ENCODE measurements at regions not wholly inside any gene's neighbourhood (a gene's known extent, or its start where the extent isn't known, plus 50 kb on each side); places are given as distances from the start of the nearest gene placed in this dataset.

DNA sequence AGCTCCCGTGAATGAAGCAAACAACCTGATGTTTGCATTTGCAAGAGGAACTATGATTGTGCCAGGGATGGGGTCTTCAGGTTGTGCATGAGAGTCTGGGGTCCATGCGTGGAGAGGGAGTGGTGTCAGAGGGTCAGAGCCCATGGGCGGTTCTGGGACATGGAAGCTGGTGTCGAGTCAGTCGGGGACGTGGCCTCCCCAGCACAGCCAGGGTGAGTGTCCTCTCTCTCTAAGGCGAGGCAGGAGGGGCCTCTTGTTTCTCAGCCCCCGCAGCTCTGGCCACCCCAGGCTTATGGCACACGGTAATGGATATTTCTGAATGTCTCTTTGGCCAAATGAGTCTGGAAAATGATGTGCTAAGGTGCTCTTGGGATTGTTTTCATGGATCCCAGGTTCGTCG lies 118.6 kb downstream of the RTP5 start:
- no peak overlapping the region for H3K27ac Mint-ChIP-seq
- H3K4me3 Mint-ChIP-seq, result no peak overlapping the region
- intact Hi-C loops (cut with micrococcal nuclease), result no loop called here
- peaks cover 12% of the 10 kb centered on the region for H3K4me1 Mint-ChIP-seq (ENCODE audit: low read depth)
- no peaks in the 10 kb centered on the region for H3K36me3 Mint-ChIP-seq (ENCODE audit: low read depth)
- H3K9me3 Mint-ChIP-seq, result peaks cover 33% of the 10 kb centered on the region
- H3K27me3 Mint-ChIP-seq, result peaks cover 8% of the 10 kb centered on the region

DNA sequence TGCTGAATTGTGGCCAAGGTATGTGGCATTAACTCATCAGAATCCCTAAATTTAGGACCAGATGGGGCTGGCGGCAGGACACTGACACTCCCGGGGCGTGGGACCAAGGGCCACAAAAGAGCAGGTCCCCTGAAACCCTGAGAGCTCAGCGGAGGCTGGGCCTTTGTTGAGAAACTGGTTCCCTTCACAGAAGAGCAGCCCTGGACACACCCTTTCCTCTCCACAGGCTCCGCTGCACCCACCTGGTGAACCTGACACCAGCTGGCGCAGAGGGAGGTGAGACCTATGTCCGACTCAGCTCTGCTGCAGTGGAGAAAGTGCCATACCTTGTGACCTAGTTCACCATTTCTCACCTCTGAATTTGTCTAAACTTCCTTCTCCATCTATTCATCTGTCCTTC lies 119.5 kb downstream of the RTP5 start:
- Mint-ChIP-seq H3K27me3 (peaks cover 5% of the 10 kb centered on the region), H3K4me3 (no peak overlapping the region), H3K4me1 (ENCODE audit: low read depth) (peaks cover 12% of the 10 kb centered on the region), H3K9me3 (peaks cover 33% of the 10 kb centered on the region), H3K27ac (no peak overlapping the region), H3K36me3 (ENCODE audit: low read depth) (no peaks in the 10 kb centered on the region)
- intact Hi-C loops (cut with micrococcal nuclease), result no loop called here

DNA sequence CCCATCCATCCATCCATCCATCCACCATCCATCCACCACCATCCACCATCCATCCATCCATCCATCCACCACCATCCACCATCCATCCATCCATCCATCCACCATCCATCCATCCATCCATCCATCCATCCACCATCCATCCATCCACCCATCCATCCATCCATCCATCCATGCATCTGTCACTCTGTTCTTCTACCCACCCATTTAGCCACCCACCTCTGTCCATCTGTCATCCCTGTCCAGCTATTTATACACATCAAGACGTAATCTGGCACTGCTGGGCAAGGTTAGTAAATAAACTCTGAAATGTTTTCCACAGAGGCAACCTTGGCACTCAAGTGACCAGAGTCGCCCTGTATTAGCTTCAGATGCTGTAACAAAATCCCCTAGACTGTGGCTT lies 120.9 kb downstream of the RTP5 start:
- Mint-ChIP-seq H3K36me3 (ENCODE audit: low read depth) (no peaks in the 10 kb centered on the region), H3K27ac (no peak overlapping the region), H3K4me1 (ENCODE audit: low read depth) (peaks cover 5% of the 10 kb centered on the region), H3K4me3 (no peak overlapping the region), H3K27me3 (peaks cover 4% of the 10 kb centered on the region), H3K9me3 (peaks cover 30% of the 10 kb centered on the region)
- intact Hi-C loops (cut with micrococcal nuclease), result no loop called here

DNA sequence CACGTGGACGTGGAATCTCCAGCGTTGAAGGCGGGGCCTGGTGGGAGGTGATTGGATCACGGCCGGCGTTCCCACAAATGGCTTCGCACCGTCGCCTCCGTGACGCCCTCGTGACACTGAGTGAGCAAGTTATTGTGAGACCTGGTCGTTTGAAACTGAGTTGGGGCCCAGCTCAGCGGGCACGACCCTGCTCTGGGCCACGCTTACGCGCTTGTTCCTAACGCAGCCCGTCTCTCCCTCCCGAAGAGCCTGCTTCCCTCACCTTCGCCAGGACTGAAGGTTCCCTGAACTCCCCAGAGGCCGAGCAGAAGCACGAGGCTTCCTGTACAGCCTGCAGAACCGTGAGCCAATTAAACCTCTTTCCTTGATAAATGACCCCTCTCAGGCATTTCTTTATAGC lies 121.8 kb downstream of the RTP5 start:
- H3K27me3 Mint-ChIP-seq, result no peaks in the 10 kb centered on the region
- H3K9me3 Mint-ChIP-seq, result peaks cover 25% of the 10 kb centered on the region
- H3K4me3 Mint-ChIP-seq, result no peak overlapping the region
- intact Hi-C loops (cut with micrococcal nuclease), result no loop called here
- no peaks in the 10 kb centered on the region for H3K36me3 Mint-ChIP-seq (ENCODE audit: low read depth)
- no peak overlapping the region for H3K27ac Mint-ChIP-seq
- H3K4me1 Mint-ChIP-seq (ENCODE audit: low read depth), result no peaks in the 10 kb centered on the region

DNA sequence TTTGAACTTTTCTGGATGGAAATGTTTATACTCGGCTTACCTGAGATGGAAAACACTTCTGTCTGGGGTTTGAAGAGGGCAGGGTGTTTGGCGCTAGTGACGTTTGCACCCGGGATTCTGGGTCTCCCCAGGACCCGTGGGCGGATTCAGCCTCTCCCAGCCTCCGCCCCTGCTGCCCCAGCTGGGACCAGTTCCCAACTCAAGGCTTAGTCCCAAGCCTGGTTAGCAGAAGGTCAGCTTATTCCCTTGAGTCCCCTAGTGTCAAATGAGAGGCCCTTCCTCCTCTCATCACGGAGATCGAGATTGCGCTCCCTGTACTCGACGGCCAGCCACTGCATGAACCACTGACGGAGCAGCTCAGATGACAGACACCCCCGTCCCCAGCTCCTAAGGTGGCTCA lies 123.2 kb downstream of the RTP5 start:
- Mint-ChIP-seq H3K27ac (no peak overlapping the region), H3K27me3 (peaks cover 1% of the 10 kb centered on the region), H3K4me3 (no peak overlapping the region), H3K9me3 (peaks cover 15% of the 10 kb centered on the region), H3K4me1 (ENCODE audit: low read depth) (no peaks in the 10 kb centered on the region), H3K36me3 (ENCODE audit: low read depth) (no peaks in the 10 kb centered on the region)
- intact Hi-C loops (cut with micrococcal nuclease), result no loop called here

DNA sequence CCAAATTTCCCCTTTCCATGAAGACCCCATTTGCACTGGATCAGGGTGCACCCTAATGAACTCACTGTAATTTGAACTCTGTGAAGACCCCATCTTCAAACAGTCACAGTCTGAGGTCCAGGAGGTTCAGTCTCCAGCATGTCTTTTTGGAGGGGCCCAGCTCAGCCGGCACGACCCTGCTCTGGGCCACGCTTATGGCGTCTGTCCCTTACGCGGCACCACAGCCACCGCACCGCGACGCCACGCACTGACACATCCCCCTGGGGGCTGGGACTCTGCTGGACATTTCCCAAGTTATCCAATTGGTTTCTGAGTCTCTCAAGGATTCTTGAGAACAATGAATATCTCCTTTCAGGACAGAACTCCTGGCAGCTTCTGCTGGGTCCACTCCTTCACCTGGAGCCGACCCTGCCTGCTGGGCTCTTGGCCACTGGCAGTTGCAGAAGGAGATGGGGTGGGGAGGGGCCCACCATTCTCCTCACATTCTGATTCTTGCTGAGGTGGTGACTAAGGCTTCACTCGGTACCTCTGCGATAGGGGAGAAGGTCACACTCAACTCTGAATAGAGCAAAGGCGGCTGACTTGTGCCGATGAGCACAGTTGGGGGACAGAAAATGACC lies 124.0 kb downstream of the RTP5 start:
- Mint-ChIP-seq H3K9me3 (peaks cover 9% of the 10 kb centered on the region), H3K27me3 (peaks cover 6% of the 10 kb centered on the region), H3K4me1 (ENCODE audit: low read depth) (no peaks in the 10 kb centered on the region), H3K27ac (no peak overlapping the region), H3K4me3 (no peak overlapping the region), H3K36me3 (ENCODE audit: low read depth) (no peaks in the 10 kb centered on the region)
- intact Hi-C loops (cut with micrococcal nuclease), result no loop called here

DNA sequence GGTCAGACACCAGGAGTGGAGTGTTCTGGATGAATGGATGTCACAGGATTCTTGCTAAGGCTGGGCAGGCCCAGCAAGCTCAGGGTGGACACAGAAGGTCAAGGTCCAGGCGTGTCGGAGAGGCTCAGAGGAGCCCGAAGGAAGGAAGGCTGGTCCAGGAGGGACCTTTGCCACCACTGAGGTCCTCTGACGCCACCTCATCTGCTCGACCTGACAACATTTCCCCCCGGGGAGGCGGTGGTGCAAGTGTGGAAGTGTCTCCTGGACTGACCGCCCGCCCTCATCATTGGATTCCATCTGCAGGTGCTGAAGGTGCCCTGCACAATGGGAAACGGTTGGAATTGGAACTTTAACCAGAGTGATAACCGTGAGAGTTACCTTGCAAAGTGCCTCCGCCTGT lies 124.6 kb downstream of the RTP5 start:
- Mint-ChIP-seq H3K36me3 (ENCODE audit: low read depth) (no peaks in the 10 kb centered on the region), H3K4me3 (no peak overlapping the region), H3K4me1 (ENCODE audit: low read depth) (no peaks in the 10 kb centered on the region), H3K27ac (no peak overlapping the region), H3K27me3 (peaks cover 6% of the 10 kb centered on the region), H3K9me3 (peaks cover 9% of the 10 kb centered on the region)
- intact Hi-C loops (cut with micrococcal nuclease), result no loop called here

DNA sequence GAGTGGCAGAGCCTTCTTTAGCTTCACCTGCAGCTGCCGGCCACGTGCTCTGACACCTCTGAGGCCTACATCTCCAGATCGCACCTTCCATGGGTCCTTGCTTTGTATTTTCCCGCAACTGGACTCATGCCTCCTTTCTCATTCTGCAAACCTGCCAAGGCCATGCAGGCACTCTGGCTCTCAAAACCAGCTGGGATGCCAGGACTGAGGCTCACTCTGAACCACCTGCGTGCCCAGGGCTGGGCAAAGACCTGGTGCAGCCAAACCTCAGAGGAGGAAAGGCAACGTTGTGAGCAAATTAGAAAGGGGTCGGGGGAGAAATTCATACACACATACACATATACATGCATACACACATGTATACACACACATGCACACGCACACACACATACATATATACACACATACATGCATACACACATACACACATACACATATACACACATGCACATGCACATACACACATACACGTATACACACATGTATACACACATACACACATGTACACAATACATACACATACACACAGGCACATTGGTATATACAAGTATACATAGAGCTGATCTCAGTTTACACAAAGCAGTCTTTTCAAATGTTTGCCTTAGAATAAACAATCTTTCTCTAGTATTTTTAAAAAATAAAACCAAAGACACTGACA lies 125.2 kb downstream of the RTP5 start:
- H3K27me3 Mint-ChIP-seq, result peaks cover 6% of the 10 kb centered on the region
- H3K36me3 Mint-ChIP-seq (ENCODE audit: low read depth), result no peaks in the 10 kb centered on the region
- no peak overlapping the region for H3K4me3 Mint-ChIP-seq
- intact Hi-C loops (cut with micrococcal nuclease), result no loop called here
- H3K9me3 Mint-ChIP-seq, result peaks cover 3% of the 10 kb centered on the region
- H3K4me1 Mint-ChIP-seq (ENCODE audit: low read depth), result no peaks in the 10 kb centered on the region
- no peak overlapping the region for H3K27ac Mint-ChIP-seq

DNA sequence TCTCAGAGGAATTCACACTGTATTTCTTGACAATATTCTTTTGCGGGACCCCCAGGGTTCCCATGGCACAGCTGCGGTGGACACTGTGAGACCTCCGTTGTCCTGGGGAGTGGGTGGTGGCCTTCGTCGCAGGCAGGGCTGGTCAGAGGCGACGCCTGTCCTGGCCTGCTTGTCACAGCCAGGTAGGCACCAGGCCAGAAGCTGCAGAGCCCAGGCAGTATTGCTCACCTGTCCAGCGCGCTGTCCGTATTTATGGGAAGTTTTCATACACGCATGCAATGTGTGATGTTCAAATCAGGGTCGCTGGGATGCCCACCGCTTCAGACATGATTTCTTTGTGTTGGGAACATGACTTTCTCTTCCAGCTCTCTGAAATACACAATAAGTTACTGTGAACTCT lies 126.6 kb downstream of the RTP5 start:
- Mint-ChIP-seq H3K36me3 (ENCODE audit: low read depth) (no peaks in the 10 kb centered on the region), H3K4me3 (no peak overlapping the region), H3K4me1 (ENCODE audit: low read depth) (no peaks in the 10 kb centered on the region), H3K27ac (no peak overlapping the region), H3K9me3 (no peaks in the 10 kb centered on the region), H3K27me3 (peaks cover 9% of the 10 kb centered on the region)
- intact Hi-C loops (cut with micrococcal nuclease), result no loop called here

DNA sequence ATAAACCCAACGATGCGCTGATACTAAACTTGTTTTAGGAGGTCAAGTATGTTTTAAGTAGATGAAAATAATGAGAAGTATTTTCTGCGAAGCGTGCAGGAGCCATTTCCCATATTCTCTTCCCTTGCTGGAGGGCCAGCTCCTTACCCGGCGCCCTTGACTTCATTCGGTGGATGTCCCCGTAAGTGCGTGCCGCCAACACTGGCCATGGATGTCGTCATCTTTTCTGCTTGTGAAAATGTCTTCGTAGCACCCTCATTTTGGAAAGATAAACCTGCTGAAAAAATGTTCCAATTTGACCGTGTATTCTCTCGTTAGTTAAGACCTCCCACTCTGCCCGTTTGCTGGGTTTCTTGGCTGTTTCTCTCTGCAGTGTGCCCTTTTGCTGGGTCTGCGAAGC lies 127.5 kb downstream of the RTP5 start:
- H3K36me3 Mint-ChIP-seq (ENCODE audit: low read depth), result no peaks in the 10 kb centered on the region
- H3K4me3 Mint-ChIP-seq, result no peak overlapping the region
- H3K4me1 Mint-ChIP-seq (ENCODE audit: low read depth), result no peaks in the 10 kb centered on the region
- intact Hi-C loops (cut with micrococcal nuclease), result no loop called here
- H3K27ac Mint-ChIP-seq, result no peak overlapping the region
- H3K9me3 Mint-ChIP-seq, result no peaks in the 10 kb centered on the region
- H3K27me3 Mint-ChIP-seq, result peaks cover 13% of the 10 kb centered on the region

DNA sequence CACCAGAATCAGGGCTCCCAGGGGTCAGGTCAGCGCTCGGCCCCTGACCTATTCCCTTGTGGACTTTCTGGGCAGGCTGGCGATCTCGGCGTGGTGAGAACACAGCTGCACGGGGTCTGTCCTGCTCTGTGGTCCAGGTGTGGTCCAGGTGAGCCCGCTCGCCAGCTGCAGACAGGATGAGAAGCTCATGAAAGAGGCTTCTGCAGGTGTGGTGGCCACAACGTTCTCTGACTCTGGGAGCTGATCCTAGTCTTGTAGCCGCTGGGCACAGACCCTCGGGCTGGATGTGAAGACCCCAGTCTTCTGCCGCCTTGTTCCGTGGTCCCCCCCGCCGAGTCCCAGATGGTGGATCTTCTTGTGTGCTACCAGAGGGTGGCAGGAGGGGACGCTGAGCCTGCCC lies 129.7 kb downstream of the RTP5 start:
- H3K36me3 Mint-ChIP-seq (ENCODE audit: low read depth), result no peaks in the 10 kb centered on the region
- H3K27me3 Mint-ChIP-seq, result peaks cover 17% of the 10 kb centered on the region
- H3K4me3 Mint-ChIP-seq, result no peak overlapping the region
- intact Hi-C loops (cut with micrococcal nuclease), result no loop called here
- H3K4me1 Mint-ChIP-seq (ENCODE audit: low read depth), result no peaks in the 10 kb centered on the region
- H3K9me3 Mint-ChIP-seq, result no peaks in the 10 kb centered on the region
- no peak overlapping the region for H3K27ac Mint-ChIP-seq

DNA sequence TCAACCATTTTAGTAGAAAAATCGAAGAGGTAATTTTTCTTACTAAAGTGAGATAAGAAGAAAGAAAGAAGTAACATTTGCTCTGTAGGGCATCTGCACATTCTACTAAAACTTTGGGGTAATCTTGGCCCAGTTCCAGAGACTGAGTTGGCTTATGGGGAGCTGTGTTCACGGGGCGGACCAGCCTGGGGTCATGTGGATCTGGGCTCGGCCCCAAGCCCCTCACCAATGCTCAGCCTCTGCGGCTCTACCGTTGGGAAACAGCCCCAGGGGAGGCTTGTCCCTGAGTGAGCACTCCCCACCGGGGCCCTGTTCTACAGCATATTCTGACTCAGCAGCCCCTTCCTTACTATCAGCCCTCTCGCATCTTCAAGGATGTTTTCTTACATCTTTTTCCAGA lies 132.3 kb downstream of the RTP5 start:
- H3K27ac Mint-ChIP-seq, result no peak overlapping the region
- peaks cover 19% of the 10 kb centered on the region for H3K27me3 Mint-ChIP-seq
- no peak overlapping the region for H3K4me3 Mint-ChIP-seq
- intact Hi-C loops (cut with micrococcal nuclease), result no loop called here
- no peaks in the 10 kb centered on the region for H3K4me1 Mint-ChIP-seq (ENCODE audit: low read depth)
- H3K9me3 Mint-ChIP-seq, result no peaks in the 10 kb centered on the region
- H3K36me3 Mint-ChIP-seq (ENCODE audit: low read depth), result no peaks in the 10 kb centered on the region

DNA sequence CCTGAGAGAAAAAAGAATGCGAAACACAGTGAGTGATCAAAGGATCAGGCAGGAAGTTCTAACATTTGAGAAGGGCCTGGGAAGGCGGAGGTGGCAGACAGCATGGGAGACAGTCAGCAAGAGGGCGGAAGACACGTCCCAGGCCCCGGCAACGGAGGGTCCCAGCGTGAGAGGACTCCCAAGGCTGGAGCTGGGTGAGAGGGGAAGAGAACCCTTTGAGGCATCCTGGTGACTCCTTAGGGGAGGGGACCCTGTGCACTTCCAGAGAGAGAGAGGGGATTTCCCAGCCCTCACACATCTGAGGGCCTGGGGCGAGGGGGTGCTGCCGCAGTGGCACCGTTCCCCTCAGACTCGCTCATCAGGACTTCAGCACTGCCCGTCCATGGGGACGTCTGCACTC lies 133.4 kb downstream of the RTP5 start:
- Mint-ChIP-seq H3K27ac (no peak overlapping the region), H3K9me3 (no peaks in the 10 kb centered on the region), H3K36me3 (ENCODE audit: low read depth) (no peaks in the 10 kb centered on the region), H3K27me3 (peaks cover 16% of the 10 kb centered on the region), H3K4me3 (no peak overlapping the region), H3K4me1 (ENCODE audit: low read depth) (no peaks in the 10 kb centered on the region)
- intact Hi-C loops (cut with micrococcal nuclease), result no loop called here

DNA sequence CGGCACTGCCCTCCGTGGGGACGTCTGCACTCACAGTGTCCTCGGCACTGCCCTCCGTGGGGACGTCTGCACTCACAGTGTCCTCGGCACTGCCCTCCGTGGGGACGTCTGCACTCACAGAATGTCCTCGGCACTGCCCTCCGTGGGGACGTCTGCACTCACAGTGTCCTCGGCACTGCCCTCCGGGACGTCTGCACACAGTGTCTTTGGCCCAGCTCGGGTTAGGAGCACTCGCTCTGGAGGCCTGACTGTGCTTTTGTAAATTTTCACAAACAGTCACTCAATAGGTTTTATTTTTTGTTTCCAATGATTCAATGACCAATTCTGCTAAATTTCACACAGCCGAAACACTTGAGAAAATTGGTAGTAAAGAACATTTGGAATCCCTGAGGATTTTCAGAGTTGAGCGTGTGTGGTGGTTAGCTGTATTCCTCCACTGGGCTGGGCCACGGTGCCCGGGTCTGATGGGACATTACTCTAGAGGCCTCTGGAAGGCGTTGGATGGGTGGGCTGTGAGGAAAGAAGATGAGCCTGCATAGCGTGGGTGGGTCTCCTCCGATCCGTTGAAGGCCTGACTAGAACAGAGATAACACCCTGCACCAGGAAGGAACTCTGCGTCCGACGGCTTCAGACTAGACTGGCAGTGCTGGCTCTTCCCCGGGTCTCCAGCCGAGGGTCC lies 134.8 kb downstream of the RTP5 start:
- H3K36me3 Mint-ChIP-seq (ENCODE audit: low read depth), result no peaks in the 10 kb centered on the region

DNA sequence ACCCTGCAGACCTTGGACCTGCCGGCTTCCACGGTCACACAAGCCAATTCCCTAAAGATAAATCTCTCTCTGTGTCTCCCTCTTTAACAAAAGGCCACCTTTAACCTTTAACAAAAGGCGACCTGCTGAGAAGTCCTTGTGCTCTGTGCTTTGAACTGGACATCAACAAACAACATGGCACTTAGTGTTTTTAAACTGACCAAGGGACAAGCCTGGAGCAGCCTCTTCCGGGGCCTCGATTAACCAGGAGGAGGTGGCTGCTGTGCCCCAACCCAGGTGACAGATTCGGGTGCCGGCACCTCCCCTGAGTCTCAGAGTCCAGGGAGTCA lies 135.3 kb downstream of the RTP5 start:
- H3K4me1 Mint-ChIP-seq (ENCODE audit: low read depth), result no peaks in the 10 kb centered on the region
- no peaks in the 10 kb centered on the region for H3K36me3 Mint-ChIP-seq (ENCODE audit: low read depth)
- H3K4me3 Mint-ChIP-seq, result no peak overlapping the region
- no peak overlapping the region for H3K27ac Mint-ChIP-seq
- H3K9me3 Mint-ChIP-seq, result no peaks in the 10 kb centered on the region
- intact Hi-C loops (cut with micrococcal nuclease), result no loop called here
- H3K27me3 Mint-ChIP-seq, result peaks cover 13% of the 10 kb centered on the region

More for the DNA sequence above, 134.8 kb downstream of the RTP5 start:
- intact Hi-C loops (cut with micrococcal nuclease), result no loop called here
- no peaks in the 10 kb centered on the region for H3K4me1 Mint-ChIP-seq (ENCODE audit: low read depth)
- no peak overlapping the region for H3K27ac Mint-ChIP-seq
- no peak overlapping the region for H3K4me3 Mint-ChIP-seq
- H3K9me3 Mint-ChIP-seq, result no peaks in the 10 kb centered on the region
- H3K27me3 Mint-ChIP-seq, result peaks cover 13% of the 10 kb centered on the region
